Smooth muscle cell (in vitro differentiated cells): ENCODE measurements at regions not wholly inside any gene's neighbourhood (a gene's known extent, or its start where the extent isn't known, plus 50 kb on each side); places are given as distances from the start of the nearest gene placed in this dataset.

Experiments
- DNase-seq: peaks from one replicate; lab custom pipeline; 2025; ENCODE audit not compliant: unreplicated experiment; lab: John Stamatoyannopoulos, UW
- H2AFZ ChIP-seq: fragments of 200-600 bp; sonication (generic); 2 replicates; pipeline ENCODE4 v1.6.0; 2016; ENCODE audit warnings: antibody characterized with exemption, low read depth, mild to moderate bottlenecking
- H3F3A ChIP-seq: fragments of 200-600 bp; sonication (generic); 2 replicates; pipeline ENCODE4 v1.6.0; 2017; ENCODE audit warnings: antibody characterized with exemption, low read depth
- H3K27ac ChIP-seq: fragments of 200-600 bp; sonication (generic); 2 replicates; pipeline ENCODE4 v1.5.1; 2016; ENCODE audit warnings: low read depth, mild to moderate bottlenecking
- H3K27me3 ChIP-seq: fragments of 200-600 bp; sonication (generic); 2 replicates; pipeline ENCODE4 v1.6.1; 2016; ENCODE audit warnings: low read depth, mild to moderate bottlenecking
- H3K36me3 ChIP-seq: fragments of 200-600 bp; sonication (generic); 2 replicates; pipeline ENCODE4 v1.5.1; 2016; ENCODE audit warnings: low read depth
- H3K4me1 ChIP-seq: fragments of 200-600 bp; sonication (generic); 2 replicates; pipeline ENCODE4 v1.5.1; 2016; ENCODE audit warnings: low read depth
- H3K4me2 ChIP-seq: fragments of 200-600 bp; sonication (generic); 2 replicates; pipeline ENCODE4 v1.6.0; 2016; ENCODE audit warnings: mild to moderate bottlenecking
- H3K4me3 ChIP-seq: fragments of 200-600 bp; sonication (generic); 2 replicates; pipeline ENCODE4 v1.5.1; 2016; ENCODE audit warnings: mild to moderate bottlenecking
- H3K79me2 ChIP-seq: fragments of 200-600 bp; sonication (generic); 2 replicates; pipeline ENCODE4 v1.6.0; 2016; ENCODE audit warnings: low read depth, mild to moderate bottlenecking
- H3K9ac ChIP-seq: fragments of 200-600 bp; sonication (generic); 2 replicates; pipeline ENCODE4 v1.6.0; 2016; ENCODE audit warnings: low read depth
- H3K9me3 ChIP-seq: fragments of 200-600 bp; sonication (generic); replicated peaks from 2 replicates; pipeline ENCODE4 v1.5.1; 2016; ENCODE audit warnings: low read depth
- H4K20me1 ChIP-seq: fragments of 200-600 bp; sonication (generic); 2 replicates; pipeline ENCODE4 v1.6.0; 2016; ENCODE audit warnings: low read depth
- CTCF ChIP-seq: fragments of 200-600 bp; sonication (generic); IDR thresholded peaks from 2 replicates; pipeline ENCODE4 v1.5.1; 2017; ENCODE audit warnings: borderline replicate concordance, mild to moderate bottlenecking, antibody characterized with exemption; ENCODE audit not compliant: insufficient read depth, poor library complexity, severe bottlenecking
- WGBS: methylation state at CpG from one replicate; pipeline ENCODE4 v1.1.7; 2016; ENCODE audit warnings: low lambda C conversion rate; 5-methylcytosine and 5-hydroxymethylcytosine counted together

- no peak for TF ChIP-seq CTCF
- no peaks in the 10 kb centered on the region for H3K36me3 ChIP-seq
- no peak overlapping the region for H3K9ac ChIP-seq
- no peaks in the 10 kb centered on the region for H3K79me2 ChIP-seq
- no peak overlapping the region for H3K4me3 ChIP-seq
- no peak for DNase-seq
- no peak overlapping the region for H3K27ac ChIP-seq
- H2AFZ ChIP-seq: no peak overlapping the region
- no peak overlapping the region for H3K4me2 ChIP-seq
- 100% methylated on average over 1 of the region's 1 CpG for WGBS
- no peaks in the 10 kb centered on the region for H3K9me3 ChIP-seq
- H4K20me1 ChIP-seq: no peaks in the 10 kb centered on the region
- H3F3A ChIP-seq: no peaks in the 10 kb centered on the region
- no peaks in the 10 kb centered on the region for H3K27me3 ChIP-seq
- no peaks in the 10 kb centered on the region for H3K4me1 ChIP-seq
Measured at GRCh38 chr2:52070665-52071064, 1038.7 kb upstream of the NRXN1 start.

- Histone ChIP-seq H3K4me2 (no peak overlapping the region), H3K9me3 (no peaks in the 10 kb centered on the region), H4K20me1 (no peaks in the 10 kb centered on the region), H3K27me3 (no peaks in the 10 kb centered on the region), H3K4me3 (no peak overlapping the region), H3K36me3 (no peaks in the 10 kb centered on the region), H3K79me2 (no peaks in the 10 kb centered on the region), H3K27ac (no peak overlapping the region), H3K4me1 (no peaks in the 10 kb centered on the region), H3F3A (no peaks in the 10 kb centered on the region), H3K9ac (no peak overlapping the region), H2AFZ (no peak overlapping the region)
- no peak for DNase-seq
- TF ChIP-seq CTCF: no peak
- 92% methylated on average over 4 of the region's 4 CpGs for WGBS
Measured at GRCh38 chr2:52064234-52064633, 1032.3 kb upstream of the NRXN1 start.

- no peak for TF ChIP-seq CTCF
- Histone ChIP-seq H3F3A (no peaks in the 10 kb centered on the region), H3K4me1 (no peaks in the 10 kb centered on the region), H3K79me2 (no peaks in the 10 kb centered on the region), H2AFZ (peak overlapping the region; percentile 11), H3K4me3 (no peak overlapping the region), H3K9me3 (no peaks in the 10 kb centered on the region), H3K27ac (no peak overlapping the region), H3K36me3 (no peaks in the 10 kb centered on the region), H4K20me1 (no peaks in the 10 kb centered on the region), H3K9ac (no peak overlapping the region), H3K27me3 (no peaks in the 10 kb centered on the region), H3K4me2 (no peak overlapping the region)
- 44% methylated on average over 3 of the region's 3 CpGs for WGBS
- no peak for DNase-seq
Measured at GRCh38 chr2:52054824-52055223, 1022.9 kb upstream of the NRXN1 start.

- no peak for TF ChIP-seq CTCF
- Histone ChIP-seq H3F3A (no peaks in the 10 kb centered on the region), H3K27ac (no peak overlapping the region), H3K79me2 (no peaks in the 10 kb centered on the region), H3K36me3 (no peaks in the 10 kb centered on the region), H3K4me2 (no peak overlapping the region), H3K4me1 (no peaks in the 10 kb centered on the region), H3K27me3 (no peaks in the 10 kb centered on the region), H2AFZ (no peak overlapping the region), H3K9ac (no peak overlapping the region), H3K4me3 (no peak overlapping the region), H3K9me3 (no peaks in the 10 kb centered on the region), H4K20me1 (no peaks in the 10 kb centered on the region)
- WGBS: 100% methylated on average over 1 of the region's 1 CpG
- no peak for DNase-seq
Measured at GRCh38 chr2:52036853-52037252, 1004.9 kb upstream of the NRXN1 start.
